GM12891 (cell line): ENCODE measurements at regions not wholly inside any gene's neighbourhood (a gene's known extent, or its start where the extent isn't known, plus 50 kb on each side); places are given as distances from the start of the nearest gene placed in this dataset.
"Not testable (repeated sequence)": the region's sequence is repeated elsewhere in the genome, so short reads cannot be mapped to it uniquely, and the experiment has no call there.

Source experiments
- DNase-seq: peaks from one replicate; pipeline ENCODE4 v3.0.0; 2011; ENCODE audit warnings: low spot score; ENCODE audit not compliant: insufficient read length
- FAIRE-seq: peaks from 2 replicates; lab custom pipeline; 2011; peaks lifted over from hg19 to GRCh38; lab: Jason Lieb, UNC
- PAX5 ChIP-seq: IDR thresholded peaks from 2 replicates; pipeline ENCODE4 v1.6.1; 2011; ENCODE audit warnings: low read length, moderate library complexity, mild to moderate bottlenecking; ENCODE audit not compliant: insufficient read depth, severe bottlenecking
- POLR2A ChIP-seq: IDR thresholded peaks from 2 replicates; pipeline ENCODE4 v1.6.1; 2011; ENCODE audit warnings: low read depth, low read length, control low read depth
- POLR2AphosphoS5 ChIP-seq: IDR thresholded peaks from 2 replicates; pipeline ENCODE4 v1.6.1; 2011; ENCODE audit warnings: low read depth, low read length, control low read depth
- POU2F2 ChIP-seq: IDR thresholded peaks from 2 replicates; pipeline ENCODE4 v1.6.1; 2011; ENCODE audit warnings: low read depth, mild to moderate bottlenecking, control low read depth, low read length, moderate library complexity
- SPI1 ChIP-seq: IDR thresholded peaks from 2 replicates; pipeline ENCODE4 v1.6.1; 2011; ENCODE audit warnings: low read depth, low read length, control low read depth
- TAF1 ChIP-seq: IDR thresholded peaks from 2 replicates; pipeline ENCODE4 v1.6.1; 2011; ENCODE audit warnings: low read depth, low read length, control low read depth

DNA sequence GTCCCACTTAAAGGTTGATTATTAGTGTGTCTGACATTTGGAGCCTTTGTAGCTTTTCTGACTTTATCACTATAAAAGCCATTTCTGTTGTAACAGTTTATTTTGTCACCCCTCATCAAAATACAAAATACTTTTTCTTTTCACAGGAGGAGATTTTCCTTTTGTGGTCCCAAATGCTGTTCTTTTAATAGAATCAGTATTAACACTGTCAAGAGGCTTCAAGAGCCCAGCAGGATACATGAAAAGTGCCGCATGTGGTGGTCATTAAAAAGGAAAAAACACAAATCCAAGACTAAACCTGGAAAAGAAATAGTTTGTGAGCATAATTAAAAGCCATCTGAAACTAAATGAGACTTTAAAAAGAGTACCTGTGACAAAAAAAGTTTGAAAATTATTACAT is 515.7 kb downstream of the DCDC2C start:
- no peak for TF ChIP-seq SPI1
- TF ChIP-seq PAX5, result no peak
- TF ChIP-seq POLR2AphosphoS5, result no peak
- no peak for TF ChIP-seq POU2F2
- no peak for TF ChIP-seq POLR2A
- no peak for TF ChIP-seq TAF1

DNA sequence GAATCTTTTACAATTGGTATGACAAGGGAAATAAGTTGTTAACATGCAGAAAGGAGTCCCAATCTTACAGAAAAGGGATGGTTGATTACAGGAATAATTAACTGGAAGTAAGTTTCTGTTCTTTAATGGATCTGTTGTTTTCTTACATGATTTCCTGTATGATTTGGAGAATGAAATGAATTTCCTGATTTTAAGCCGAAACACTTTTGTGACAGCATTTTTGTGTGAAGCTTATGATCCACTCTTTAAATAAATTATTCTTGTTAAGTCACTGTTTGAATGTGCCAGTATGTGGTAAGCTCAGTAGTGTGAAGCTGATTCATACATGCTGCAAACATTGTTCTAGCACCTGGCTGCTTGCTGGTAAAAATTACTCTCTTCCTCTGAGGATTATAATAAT is 516.2 kb downstream of the DCDC2C start:
- TF ChIP-seq PAX5, result no peak
- TF ChIP-seq POU2F2, result no peak
- no peak for TF ChIP-seq POLR2AphosphoS5
- TF ChIP-seq POLR2A, result no peak
- TF ChIP-seq SPI1, result no peak
- no peak for TF ChIP-seq TAF1
- FAIRE-seq (no peak), DNase-seq (no peak)

More for the DNA sequence above, 515.7 kb downstream of the DCDC2C start:
- DNase-seq (no peak), FAIRE-seq (no peak)

DNA sequence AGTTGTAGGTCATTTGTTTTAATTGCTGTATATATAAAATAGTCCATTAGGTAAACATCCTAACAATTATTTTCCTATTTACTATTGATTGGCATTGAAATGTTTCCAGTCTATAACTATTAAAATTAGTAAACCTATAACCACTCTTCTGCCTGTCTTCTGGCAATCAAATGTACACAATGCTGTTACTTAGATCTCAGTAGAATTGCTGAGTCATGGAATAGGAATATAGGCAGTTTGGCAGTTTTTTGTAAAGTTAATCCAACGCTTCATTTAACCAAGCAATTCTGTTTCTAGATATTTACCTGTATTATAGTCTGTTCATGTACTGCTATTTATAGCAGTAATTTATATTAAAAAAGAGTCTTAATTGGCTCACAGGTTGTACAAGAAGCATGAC is 518.1 kb downstream of the DCDC2C start:
- FAIRE-seq, result no peak
- no peak for DNase-seq
- TF ChIP-seq POU2F2 (no peak), POLR2AphosphoS5 (no peak), SPI1 (no peak), PAX5 (no peak), TAF1 (no peak), POLR2A (no peak)

DNA sequence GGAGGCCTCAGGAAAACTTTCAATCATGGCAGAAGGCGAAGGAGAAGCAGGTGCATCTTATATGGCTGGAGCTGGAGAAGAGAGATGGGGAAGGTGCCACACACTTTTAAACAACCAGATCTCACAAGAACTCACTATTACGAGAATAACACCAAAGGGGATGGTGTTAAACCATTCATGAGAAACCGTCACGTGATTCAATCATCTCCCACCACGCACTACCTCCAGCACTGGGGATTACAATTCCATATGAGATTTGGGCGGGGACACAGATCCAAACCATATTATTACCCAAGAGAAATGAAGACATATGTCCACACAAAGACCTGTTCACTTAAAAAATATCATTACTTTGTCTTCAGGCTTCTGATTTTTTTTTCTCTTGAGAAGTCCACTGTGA is 518.5 kb downstream of the DCDC2C start:
- no peak for DNase-seq
- TF ChIP-seq PAX5 (no peak), POLR2A (no peak), TAF1 (no peak), SPI1 (no peak), POLR2AphosphoS5 (no peak), POU2F2 (no peak)
- no peak for FAIRE-seq

DNA sequence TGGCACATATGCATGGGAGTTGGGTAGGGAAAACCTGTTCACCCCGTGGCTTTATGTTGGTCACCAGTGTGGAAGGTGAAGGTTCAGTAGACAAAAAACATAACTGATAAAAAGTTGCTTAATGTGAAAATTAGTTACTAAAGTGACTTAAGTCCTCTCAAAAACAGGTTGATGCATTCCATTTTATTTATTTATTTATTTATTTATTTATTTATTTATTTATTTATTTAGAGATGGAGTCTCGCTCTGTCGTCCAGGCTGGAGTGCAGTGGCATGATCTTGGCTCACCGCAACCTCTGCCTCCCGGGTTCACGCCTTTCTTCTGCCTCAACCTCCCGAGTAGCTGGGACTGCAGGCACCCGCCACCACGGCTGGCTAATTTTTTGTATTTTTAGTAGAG is 541.0 kb downstream of the DCDC2C start:
- DNase-seq, FAIRE-seq: not testable (repeated sequence)

DNA sequence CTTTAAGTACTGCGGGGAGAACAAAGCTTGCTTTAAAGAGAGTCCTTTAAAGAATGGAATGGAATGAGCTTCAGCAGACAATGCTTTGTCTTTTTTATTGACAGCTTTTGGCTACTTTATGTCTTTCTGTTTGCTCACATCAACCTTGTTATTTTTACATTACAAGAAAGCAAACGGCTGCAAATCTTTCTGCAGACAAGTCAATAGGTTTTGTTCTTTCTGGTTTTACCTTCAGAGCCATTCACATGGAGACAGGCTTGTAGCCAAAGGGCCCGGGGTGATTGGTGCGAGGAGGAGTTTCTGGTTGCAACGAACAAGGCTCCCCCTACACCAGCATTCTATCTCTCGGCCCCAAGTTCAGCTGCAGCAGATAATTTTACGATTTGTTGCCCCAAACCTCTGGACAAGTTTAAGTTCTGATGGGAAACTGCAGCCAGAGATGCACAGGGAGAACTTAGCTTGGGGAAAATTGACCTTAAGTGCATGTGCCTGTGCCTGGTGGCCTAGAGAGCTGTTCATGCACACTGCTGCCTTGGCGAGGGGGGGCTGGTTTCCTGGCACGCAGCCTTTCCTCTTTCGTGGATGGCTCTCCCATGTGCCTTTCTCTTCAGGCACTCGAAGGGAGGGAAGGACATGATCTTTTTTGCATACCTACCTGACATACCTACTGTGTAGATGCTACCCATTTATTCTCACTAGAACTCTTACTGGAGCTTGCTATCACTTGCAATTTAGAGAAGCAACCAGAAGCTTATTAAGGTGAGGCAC is 543.2 kb downstream of the DCDC2C start:
- DNase-seq (no peak), FAIRE-seq (no peak)
- no peak for TF ChIP-seq POLR2AphosphoS5
- no peak for TF ChIP-seq POU2F2
- no peak for TF ChIP-seq SPI1
- no peak for TF ChIP-seq TAF1
- TF ChIP-seq PAX5, result no peak
- no peak for TF ChIP-seq POLR2A

DNA sequence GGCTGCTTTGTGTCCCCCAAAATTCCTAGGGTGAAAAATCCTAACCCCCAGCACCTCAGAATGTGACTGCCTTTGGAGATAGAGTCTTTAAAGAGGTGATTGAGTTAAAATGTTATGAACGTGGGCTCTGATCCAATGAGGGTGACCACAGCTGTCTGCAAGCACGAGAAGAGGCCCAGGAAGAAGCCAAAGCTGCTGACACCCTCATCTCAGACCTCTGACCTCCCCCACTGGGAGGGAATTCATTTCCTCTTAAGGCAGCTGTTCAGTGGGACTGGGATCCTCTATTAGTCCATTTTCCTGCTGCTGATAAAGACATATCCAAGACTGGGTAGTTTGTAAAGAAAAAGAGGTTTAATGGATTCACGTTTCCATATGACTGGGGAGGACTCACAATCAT is 544.4 kb downstream of the DCDC2C start:
- FAIRE-seq (no peak), DNase-seq (no peak)
- TF ChIP-seq TAF1 (no peak), POLR2AphosphoS5 (no peak), SPI1 (no peak), POLR2A (no peak), POU2F2 (no peak), PAX5 (no peak)

DNA sequence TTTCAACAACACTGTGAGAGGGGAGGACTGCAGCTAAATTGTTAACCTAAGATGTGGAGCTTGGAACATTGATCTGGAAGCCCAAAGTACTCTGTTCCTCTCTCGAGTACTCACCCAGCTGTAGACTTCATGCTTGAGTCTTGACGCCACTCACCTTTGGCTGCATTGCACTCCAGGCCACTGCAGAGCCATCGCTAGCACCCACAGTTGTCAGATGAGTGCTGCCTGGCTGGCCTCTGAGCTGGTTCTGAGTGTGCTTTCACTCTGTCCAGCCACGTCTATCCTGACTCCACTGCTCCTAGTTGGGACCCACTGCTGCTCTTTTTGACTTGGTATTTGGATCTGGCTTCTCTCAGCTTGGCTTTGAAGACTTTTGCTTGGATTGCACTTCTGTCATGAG is 552.1 kb downstream of the DCDC2C start:
- DNase-seq (no peak), FAIRE-seq (no peak)
- no peak for TF ChIP-seq PAX5
- no peak for TF ChIP-seq POLR2AphosphoS5
- no peak for TF ChIP-seq SPI1
- no peak for TF ChIP-seq TAF1
- TF ChIP-seq POU2F2, result no peak
- TF ChIP-seq POLR2A, result no peak

DNA sequence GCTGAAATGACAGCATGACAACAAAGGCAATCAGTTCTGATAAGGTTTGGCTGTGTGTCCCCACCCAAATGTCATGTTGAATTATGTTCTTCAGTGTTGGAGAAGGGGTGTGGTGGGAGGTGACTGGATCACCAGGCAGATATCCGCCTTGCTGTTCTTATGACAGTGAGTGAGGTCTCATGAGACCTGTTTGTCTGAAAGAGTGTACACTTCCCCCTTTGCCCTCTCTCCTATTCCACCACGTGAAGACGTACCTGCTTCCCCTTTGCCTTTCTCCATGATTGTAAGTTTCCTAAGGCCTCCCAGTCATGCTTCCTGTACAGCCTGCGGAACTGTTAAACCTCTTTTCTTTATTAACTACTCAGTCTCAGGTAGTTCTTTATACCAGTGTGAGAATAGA is 553.0 kb downstream of the DCDC2C start:
- TF ChIP-seq POLR2AphosphoS5 (no peak), PAX5 (no peak), POU2F2 (no peak), SPI1 (no peak), POLR2A (no peak), TAF1 (no peak)
- FAIRE-seq (no peak), DNase-seq (no peak)

DNA sequence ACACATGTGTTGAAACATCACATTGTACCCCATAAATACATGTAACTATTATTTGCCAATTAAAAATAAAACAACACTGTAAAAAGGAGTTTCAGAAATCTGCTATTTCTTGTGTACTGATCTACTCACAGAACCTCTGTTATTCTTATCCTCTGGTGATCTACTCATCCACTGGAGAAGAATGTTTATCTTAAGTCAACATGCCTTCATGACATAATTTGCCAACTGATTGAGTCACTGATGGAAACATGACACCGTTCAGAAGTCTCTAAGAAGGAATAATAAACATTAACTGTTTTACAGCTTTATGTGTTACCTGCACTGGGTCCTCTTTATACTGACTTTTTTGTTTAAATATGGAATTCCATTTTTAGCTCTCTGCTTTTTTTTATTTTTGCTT is 555.2 kb downstream of the DCDC2C start:
- no peak for TF ChIP-seq POLR2AphosphoS5
- no peak for TF ChIP-seq SPI1
- TF ChIP-seq TAF1, result no peak
- no peak for TF ChIP-seq POLR2A
- TF ChIP-seq POU2F2, result no peak
- TF ChIP-seq PAX5, result no peak
- no peak for FAIRE-seq
- no peak for DNase-seq
